HepG2 (cell line): ENCODE measurements at regions not wholly inside any gene's neighbourhood (a gene's known extent, or its start where the extent isn't known, plus 50 kb on each side); places are given as distances from the start of the nearest gene placed in this dataset.

Source experiments
- ATAC-seq: fragments of 200-7000 bp; cut with Tn5 transposase; 3 replicates; pipeline ENCODE4 v1.9.1; 2020; ENCODE audit warnings: mild to moderate bottlenecking, moderate library complexity
- BruUV-seq: library from RNA; stranded (reverse); fragments of 400-500 nt; replicated peaks from 2 replicates; lab custom pipeline; 2021; lab: Mats Ljungman, UMichigan
- CTCF ChIA-PET: fragments of 300-600 bp; formaldehyde crosslinking; extraction: SDS; loops from one replicate; lab custom pipeline; 2021; ENCODE audit warnings: low total read pairs, inconsistent platforms, low intra/inter-chr PET ratio; lab: Yijun Ruan, JAX
- POLR2A ChIA-PET: fragments of 350-600 bp; sonication (Branson Sonifier 250); formaldehyde crosslinking; loops from one replicate; lab custom pipeline; 2020; ENCODE audit warnings: antibody characterized with exemption, inconsistent platforms; lab: Yijun Ruan, JAX
- DNase-seq: peaks from one replicate; pipeline ENCODE4 v3.0.0-alpha.2; 2015; ENCODE audit warnings: low spot score
- FAIRE-seq: peaks from 3 replicates; lab custom pipeline; 2011; peaks lifted over from hg19 to GRCh38; lab: Jason Lieb, UNC
- H2AFZ ChIP-seq: one replicate; pipeline ENCODE4 v1.6.1; 2011; ENCODE audit warnings: low read length, inconsistent platforms
- H3K27ac ChIP-seq: fragments of 300-600 bp; 3 replicates; pipeline ENCODE4 v1.8.0; 2011; ENCODE audit warnings: mixed run types, mild to moderate bottlenecking, mixed read lengths, low read length, inconsistent platforms; ENCODE audit not compliant: insufficient read depth; ENCODE audit errors: extremely low read length
- H3K27me3 ChIP-seq, 2 experiments: fragments of 200-600 bp in 1 of 2; 2 replicates in 1 of 2; 3 replicates in 1 of 2; pipeline versions ENCODE4 v1.6.0 to v1.8.0; 2011; ENCODE audit warnings: low read length in 2 of 2, mild to moderate bottlenecking in 2 of 2, moderate library complexity in 2 of 2, inconsistent platforms in 1 of 2; ENCODE audit not compliant: insufficient read depth in 2 of 2, control insufficient read depth in 1 of 2
- H3K36me3 ChIP-seq, 2 experiments: fragments of 200-600 bp in 1 of 2; replicated peaks in 1 of 2; 2 replicates in 1 of 2; 3 replicates in 1 of 2; pipeline versions ENCODE4 v1.5.1 to v1.8.0; 2011; ENCODE audit warnings: low read length in 2 of 2, inconsistent platforms in 1 of 2; ENCODE audit not compliant: insufficient read depth in 2 of 2, control insufficient read depth in 1 of 2
- H3K4me1 ChIP-seq: 2 replicates; pipeline ENCODE4 v1.5.1; 2012; ENCODE audit warnings: low read length, inconsistent platforms; ENCODE audit not compliant: insufficient read depth
- H3K4me2 ChIP-seq: 2 replicates; pipeline ENCODE4 v1.6.0; 2011; ENCODE audit warnings: low read depth, low read length, inconsistent platforms
- H3K4me3 ChIP-seq, 3 experiments: fragments of 200-600 bp in 1 of 3; sonication (generic), shearing (Covaris generic) in 1 of 3; replicated peaks in 1 of 3; 2 replicates each; pipeline ENCODE4 v1.5.1; 2011 to 2016; ENCODE audit warnings: low read length in 3 of 3, inconsistent platforms in 2 of 3, low read depth in 2 of 3, mild to moderate bottlenecking in 2 of 3, control low read depth in 1 of 3, mixed read lengths in 1 of 3; ENCODE audit not compliant: insufficient read depth in 1 of 3
- H3K79me2 ChIP-seq: one replicate; pipeline ENCODE4 v1.6.1; 2011; ENCODE audit warnings: low read length, inconsistent platforms; ENCODE audit not compliant: insufficient read depth
- H3K9ac ChIP-seq: 2 replicates; pipeline ENCODE4 v1.6.0; 2011; ENCODE audit warnings: mild to moderate bottlenecking, low read depth, low read length, inconsistent platforms; ENCODE audit not compliant: insufficient read depth
- H3K9me3 ChIP-seq: 2 replicates; pipeline ENCODE4 v1.5.1; 2012; ENCODE audit warnings: mild to moderate bottlenecking, low read length
- H4K20me1 ChIP-seq: 2 replicates; pipeline ENCODE4 v1.6.0; 2011; ENCODE audit warnings: inconsistent platforms, mild to moderate bottlenecking, low read length, moderate library complexity; ENCODE audit not compliant: insufficient read depth
- CTCF ChIP-seq: sonication (generic); formaldehyde crosslinking; IDR thresholded peaks from 2 replicates; pipeline ENCODE4 v1.5.0; 2020; ENCODE audit warnings: mild to moderate bottlenecking, missing genetic modification reagents, moderate library complexity
- DZIP1 ChIP-seq: sonication (generic); formaldehyde crosslinking; IDR thresholded peaks from 2 replicates; pipeline ENCODE4 v1.5.0; 2020; ENCODE audit warnings: mild to moderate bottlenecking, missing genetic modification reagents
- RAD21 ChIP-seq: fragments of 450-650 bp; formaldehyde crosslinking; IDR thresholded peaks from 2 replicates; pipeline ENCODE4 v1.5.0; 2020; ENCODE audit warnings: mild to moderate bottlenecking
- SMC3 ChIP-seq: IDR thresholded peaks from 2 replicates; pipeline ENCODE4 v1.6.1; 2011; ENCODE audit warnings: low read length, improper control_type of control experiment
- STAG1 ChIP-seq: sonication (generic); formaldehyde crosslinking; IDR thresholded peaks from 2 replicates; pipeline ENCODE4 v1.4.0; 2020; ENCODE audit warnings: missing genetic modification reagents
- WGBS: methylation state at CpG from one replicate; pipeline ENCODE4 v1.1.6; 2017; ENCODE audit warnings: low lambda C conversion rate; 5-methylcytosine and 5-hydroxymethylcytosine counted together
- in situ Hi-C: cut with HindIII; loops from 2 replicates; pipeline ENCODE4 v1.10.0; 2017; ENCODE audit warnings: low pct_unique_long_range_greater_than_20kb; ENCODE audit not compliant: extremely low pct_ligation_motif_present
- intact Hi-C: fragments of 100-400 bp; cut with micrococcal nuclease; formaldehyde crosslinking; loops from one replicate; pipeline ENCODE4 v1.10.0; 2022; ENCODE audit not compliant: unreplicated experiment

GRCh38 chr18:54444319-54444914 is 86.7 kb downstream of the C18orf54 start:
- FAIRE-seq = peak; percentile 60
- in situ Hi-C loops = no loop called here
- no TSS peak for BruUV-seq
- peak; percentile 87 for ATAC-seq
- Histone ChIP-seq H3K36me3 (no peaks in the 10 kb centered on the region), H4K20me1 (no peaks in the 10 kb centered on the region), H3K4me1 (no peaks in the 10 kb centered on the region)
- under 1% methylated on average over 7 of the region's 7 CpGs for WGBS
- peak; percentile 32 for DNase-seq
- TF ChIP-seq DZIP1 (no peak), CTCF (CRISPR knock-in tag) (peak; percentile 74), STAG1 (CRISPR knock-in tag) (peak; percentile 87), RAD21 (CRISPR knock-in tag) (peak; percentile 60), SMC3 (peak; percentile 70)
- TF ChIP-seq, all 625 proteins: peak for 4
- Histone ChIP-seq H3K9ac (no peak overlapping the region), H3K27ac (no peak overlapping the region), H3K4me2 (no peak overlapping the region), H3K9me3 (no peaks in the 10 kb centered on the region), H3K4me3 (no peak overlapping the region), H3K79me2 (no peaks in the 10 kb centered on the region), H2AFZ (no peak overlapping the region), H3K27me3 (no peaks in the 10 kb centered on the region)
- CTCF ChIA-PET = interaction anchor here (0.9 to 2.1 kb wide), 4 partner anchors 203 to 539 kb away, joined by 3 to 13 read pairs (median 4); no protein-coding TSS in a partner anchor
- intact Hi-C loops = loop anchor here (1.0 to 2.0 kb wide), 3 partner anchors 203 to 538 kb away; no protein-coding TSS in a partner anchor
- POLR2A ChIA-PET = no interaction called here
